MM.1S (cell line): ENCODE measurements at regions not wholly inside any gene's neighbourhood (a gene's known extent, or its start where the extent isn't known, plus 50 kb on each side); places are given as distances from the start of the nearest gene placed in this dataset.

ENCODE experiments used
- CTCF ChIP-seq: fragments of 300-600 bp; sonication (generic); IDR thresholded peaks from 2 replicates; pipeline ENCODE4 v1.5.1; 2016; ENCODE audit warnings: antibody characterized with exemption, low read length, mixed read lengths
- EZH2 ChIP-seq: fragments of 300-600 bp; sonication (generic); optimal IDR thresholded peaks from 2 replicates; pipeline ENCODE3; 2017; ENCODE audit warnings: low read depth, mild to moderate bottlenecking, antibody characterized with exemption, low read length, mixed read lengths

GRCh38 chrX:99798936-99799335 lies 611.1 kb downstream of the PCDH19 start:
- TF ChIP-seq CTCF, result no peak
- no peak for TF ChIP-seq EZH2
